ENCODE measurements at regions not wholly inside any gene's neighbourhood (a gene's known extent, or its start where the extent isn't known, plus 50 kb on each side); places are given as distances from the start of the nearest gene placed in this dataset.

DNA sequence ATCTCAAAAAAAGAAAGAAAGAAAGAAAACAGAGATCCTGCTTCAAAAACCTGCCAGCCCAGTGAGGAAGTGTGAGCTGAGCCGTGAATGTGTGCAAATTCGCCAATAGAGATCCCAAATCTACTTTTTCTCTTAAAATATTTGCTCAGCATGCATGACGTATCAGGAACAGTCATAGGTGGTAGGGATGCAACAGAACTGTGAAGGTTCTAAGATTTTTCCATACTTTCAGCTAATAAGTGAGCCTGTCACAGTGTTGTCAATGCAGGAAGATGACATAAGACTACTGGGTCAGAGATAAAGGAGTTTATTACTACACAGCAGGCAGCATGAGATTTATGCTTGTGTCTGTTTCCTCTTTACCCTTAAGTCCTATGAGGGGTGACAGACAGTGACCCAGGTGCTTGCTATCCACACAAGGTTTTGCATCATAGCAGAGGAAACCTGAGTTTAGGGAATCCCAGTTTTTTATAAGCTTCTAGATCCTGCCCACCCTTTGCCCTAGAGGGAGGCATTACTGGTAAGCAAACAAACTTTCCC, 273.4 kb downstream of the BMP7 start:
- Histone ChIP-seq H3K27ac (no peak overlapping the region), H3K27me3 (no peaks in the 10 kb centered on the region), H3K9me3 (no peaks in the 10 kb centered on the region), H3K36me3 (no peaks in the 10 kb centered on the region), H3K4me3 (no peak overlapping the region), H3K4me1 (no peaks in the 10 kb centered on the region)
- no peak for TF ChIP-seq CTCF (IDR thresholded peaks at IDR 0.05)
- no peak for DNase-seq (ENCODE audit: low spot score in 2 of 2)
- intact Hi-C loops (cut with DNase I): no loop called here

- no peak for DNase-seq (ENCODE audit: low spot score in 2 of 2)
- no peaks in the 10 kb centered on the region for H3K27me3 ChIP-seq
- intact Hi-C loops (cut with DNase I): no loop called here
- H3K9me3 ChIP-seq: peaks cover 0 to 5% of the 10 kb centered on the region in 2 donors
- no peaks in the 10 kb centered on the region for H3K4me1 ChIP-seq
- H3K27ac ChIP-seq: no peak overlapping the region
- H3K4me3 ChIP-seq: no peak overlapping the region
- TF ChIP-seq CTCF (IDR thresholded peaks at IDR 0.05): no peak
- H3K36me3 ChIP-seq: no peaks in the 10 kb centered on the region
Observed at GRCh38 chr20:56994006-56994405, 272.4 kb downstream of the BMP7 start.

GRCh38 chr20:56995149-56995548, 271.3 kb downstream of the BMP7 start:
- Histone ChIP-seq H3K9me3 (peaks cover 0 to 5% of the 10 kb centered on the region in 2 donors), H3K4me3 (no peak overlapping the region), H3K27me3 (no peaks in the 10 kb centered on the region), H3K4me1 (no peaks in the 10 kb centered on the region), H3K36me3 (no peaks in the 10 kb centered on the region), H3K27ac (no peak overlapping the region)
- TF ChIP-seq CTCF (IDR thresholded peaks at IDR 0.05): no peak
- no peak for DNase-seq (ENCODE audit: low spot score in 2 of 2)
- intact Hi-C loops (cut with DNase I): no loop called here

DNA sequence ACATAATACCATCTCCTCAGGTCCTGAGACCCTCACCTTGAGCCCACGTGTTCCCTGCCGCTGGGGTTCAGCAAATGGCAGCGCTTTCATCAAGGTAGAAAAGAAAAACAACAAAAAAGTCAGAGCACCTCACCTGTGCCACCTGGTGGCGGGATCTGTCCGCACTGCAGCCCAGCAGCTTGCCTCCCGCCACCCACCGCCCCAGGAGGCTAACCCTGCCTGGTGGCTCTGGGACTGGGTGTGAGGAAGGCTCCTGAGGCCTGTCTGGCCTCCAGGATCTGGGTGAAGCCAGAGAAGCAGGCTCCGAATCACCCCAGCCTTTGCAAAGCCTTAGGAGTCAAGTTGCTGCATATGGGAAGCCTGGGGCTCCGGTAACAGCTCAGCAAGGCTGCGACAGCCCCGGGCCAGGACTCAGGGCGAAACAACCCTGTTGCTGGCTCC, 270.8 kb downstream of the BMP7 start:
- no peaks in the 10 kb centered on the region for H3K36me3 ChIP-seq
- no peak overlapping the region for H3K27ac ChIP-seq
- H3K9me3 ChIP-seq: peaks cover 0 to 5% of the 10 kb centered on the region in 2 donors
- H3K4me3 ChIP-seq: no peak overlapping the region
- no peaks in the 10 kb centered on the region for H3K4me1 ChIP-seq
- intact Hi-C loops (cut with DNase I): no loop called here
- no peaks in the 10 kb centered on the region for H3K27me3 ChIP-seq
- DNase-seq (ENCODE audit: low spot score in 2 of 2): no peak
- TF ChIP-seq CTCF (IDR thresholded peaks at IDR 0.05): no peak

- peaks cover 0 to 5% of the 10 kb centered on the region in 2 donors for H3K9me3 ChIP-seq
- H3K27ac ChIP-seq: no peak overlapping the region
- no peaks in the 10 kb centered on the region for H3K4me1 ChIP-seq
- no peaks in the 10 kb centered on the region for H3K36me3 ChIP-seq
- H3K27me3 ChIP-seq: no peaks in the 10 kb centered on the region
- H3K4me3 ChIP-seq: no peak overlapping the region
- no peak for DNase-seq (ENCODE audit: low spot score in 2 of 2)
- TF ChIP-seq CTCF (IDR thresholded peaks at IDR 0.05): no peak
- intact Hi-C loops (cut with DNase I): no loop called here
Observed at GRCh38 chr20:56996533-56996932, 269.9 kb downstream of the BMP7 start.

- intact Hi-C loops (cut with DNase I): no loop called here
- DNase-seq (ENCODE audit: low spot score in 2 of 2): no peak
- peaks cover 0 to 5% of the 10 kb centered on the region in 2 donors for H3K9me3 ChIP-seq
- no peak overlapping the region for H3K27ac ChIP-seq
- H3K4me1 ChIP-seq: no peaks in the 10 kb centered on the region
- H3K36me3 ChIP-seq: no peaks in the 10 kb centered on the region
- TF ChIP-seq CTCF (IDR thresholded peaks at IDR 0.05): no peak
- no peaks in the 10 kb centered on the region for H3K27me3 ChIP-seq
- H3K4me3 ChIP-seq: no peak overlapping the region
Observed at GRCh38 chr20:56998438-56998837, 268.0 kb downstream of the BMP7 start.

Measured in ascending aorta (tissue), 2 donors.